ENCODE measurements at regions not wholly inside any gene's neighbourhood (a gene's known extent, or its start where the extent isn't known, plus 50 kb on each side); places are given as distances from the start of the nearest gene placed in this dataset.

DNA sequence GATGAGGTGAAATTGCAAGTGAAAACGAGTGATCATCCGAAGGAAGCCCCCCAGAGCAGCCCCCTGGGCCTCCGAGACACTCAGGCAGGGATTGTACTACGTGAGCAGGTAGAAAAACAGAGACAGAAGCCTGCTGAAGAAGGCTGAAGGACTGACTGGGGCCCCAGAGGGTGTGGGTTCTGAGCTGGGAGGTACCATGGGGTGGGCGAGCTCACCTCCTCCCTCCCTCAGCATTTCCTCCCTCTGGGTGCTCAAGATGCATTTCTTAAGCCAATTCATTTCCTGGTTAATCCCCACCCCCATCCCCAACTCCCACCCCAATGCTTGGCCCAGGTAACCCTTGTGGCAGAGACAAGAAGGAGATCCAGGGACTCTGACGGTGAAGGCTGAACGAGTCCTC, 108.7 kb downstream of the BDH1 start:
- Histone ChIP-seq H3K9me3 (ENCODE audit: low read depth, low read length) (no peaks in the 10 kb centered on the region), H3K27ac (ENCODE audit: low read depth, low read length) (no peak overlapping the region), H3K4me1 (ENCODE audit: insufficient read depth, low read length) (no peaks in the 10 kb centered on the region), H4K20me1 (ENCODE audit: insufficient read depth, low read length) (no peaks in the 10 kb centered on the region), H3K4me3 (ENCODE audit: insufficient read depth, low read length) (no peak overlapping the region), H3K36me3 (ENCODE audit: insufficient read depth, low read length) (no peaks in the 10 kb centered on the region), H3K27me3 (ENCODE audit: insufficient read depth, low read length) (peaks cover 1% of the 10 kb centered on the region), H3K4me2 (ENCODE audit: insufficient read depth, low read length) (no peak overlapping the region), H2AFZ (ENCODE audit: low read length) (no peak overlapping the region), H3K79me2 (ENCODE audit: insufficient read depth, low read length) (no peaks in the 10 kb centered on the region)
- TF ChIP-seq, protein P1, sequence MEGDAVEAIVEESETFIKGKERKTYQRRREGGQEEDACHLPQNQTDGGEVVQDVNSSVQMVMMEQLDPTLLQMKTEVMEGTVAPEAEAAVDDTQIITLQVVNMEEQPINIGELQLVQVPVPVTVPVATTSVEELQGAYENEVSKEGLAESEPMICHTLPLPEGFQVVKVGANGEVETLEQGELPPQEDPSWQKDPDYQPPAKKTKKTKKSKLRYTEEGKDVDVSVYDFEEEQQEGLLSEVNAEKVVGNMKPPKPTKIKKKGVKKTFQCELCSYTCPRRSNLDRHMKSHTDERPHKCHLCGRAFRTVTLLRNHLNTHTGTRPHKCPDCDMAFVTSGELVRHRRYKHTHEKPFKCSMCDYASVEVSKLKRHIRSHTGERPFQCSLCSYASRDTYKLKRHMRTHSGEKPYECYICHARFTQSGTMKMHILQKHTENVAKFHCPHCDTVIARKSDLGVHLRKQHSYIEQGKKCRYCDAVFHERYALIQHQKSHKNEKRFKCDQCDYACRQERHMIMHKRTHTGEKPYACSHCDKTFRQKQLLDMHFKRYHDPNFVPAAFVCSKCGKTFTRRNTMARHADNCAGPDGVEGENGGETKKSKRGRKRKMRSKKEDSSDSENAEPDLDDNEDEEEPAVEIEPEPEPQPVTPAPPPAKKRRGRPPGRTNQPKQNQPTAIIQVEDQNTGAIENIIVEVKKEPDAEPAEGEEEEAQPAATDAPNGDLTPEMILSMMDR (IDR thresholded peaks at IDR 0.05; ENCODE audit: extremely low read depth, low read depth, low read length): no peak
- no peak for DNase-seq (ENCODE audit: insufficient read length, low spot score, missing footprints)

DNA sequence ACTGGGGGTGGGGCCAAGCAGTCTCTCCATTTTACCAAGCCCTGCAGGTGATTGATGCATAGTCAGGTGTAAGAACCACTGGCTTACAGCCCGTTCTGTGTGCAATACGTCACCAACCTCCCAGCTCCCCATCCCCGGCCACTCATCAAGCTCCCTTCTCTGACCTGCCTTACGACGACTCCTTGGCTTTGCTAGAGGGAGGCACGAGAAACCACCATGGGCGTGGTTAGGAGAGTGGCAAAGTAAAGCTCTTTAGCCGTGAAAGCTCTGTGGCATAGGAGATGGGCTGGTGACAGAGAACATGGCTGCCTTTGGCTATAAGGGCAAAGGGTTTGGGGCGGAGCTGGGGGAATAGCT, 109.1 kb downstream of the BDH1 start:
- Histone ChIP-seq H3K27ac (ENCODE audit: low read depth, low read length) (no peak overlapping the region), H4K20me1 (ENCODE audit: insufficient read depth, low read length) (no peaks in the 10 kb centered on the region), H3K4me1 (ENCODE audit: insufficient read depth, low read length) (no peaks in the 10 kb centered on the region), H3K79me2 (ENCODE audit: insufficient read depth, low read length) (no peaks in the 10 kb centered on the region), H3K4me2 (ENCODE audit: insufficient read depth, low read length) (no peak overlapping the region), H3K4me3 (ENCODE audit: insufficient read depth, low read length) (no peak overlapping the region), H2AFZ (ENCODE audit: low read length) (no peak overlapping the region), H3K9me3 (ENCODE audit: low read depth, low read length) (no peaks in the 10 kb centered on the region), H3K36me3 (ENCODE audit: insufficient read depth, low read length) (no peaks in the 10 kb centered on the region), H3K27me3 (ENCODE audit: insufficient read depth, low read length) (peaks cover 5% of the 10 kb centered on the region)
- TF ChIP-seq, protein P1 (IDR thresholded peaks at IDR 0.05; ENCODE audit: extremely low read depth, low read depth, low read length): no peak
- DNase-seq (ENCODE audit: insufficient read length, low spot score, missing footprints): no peak

DNA sequence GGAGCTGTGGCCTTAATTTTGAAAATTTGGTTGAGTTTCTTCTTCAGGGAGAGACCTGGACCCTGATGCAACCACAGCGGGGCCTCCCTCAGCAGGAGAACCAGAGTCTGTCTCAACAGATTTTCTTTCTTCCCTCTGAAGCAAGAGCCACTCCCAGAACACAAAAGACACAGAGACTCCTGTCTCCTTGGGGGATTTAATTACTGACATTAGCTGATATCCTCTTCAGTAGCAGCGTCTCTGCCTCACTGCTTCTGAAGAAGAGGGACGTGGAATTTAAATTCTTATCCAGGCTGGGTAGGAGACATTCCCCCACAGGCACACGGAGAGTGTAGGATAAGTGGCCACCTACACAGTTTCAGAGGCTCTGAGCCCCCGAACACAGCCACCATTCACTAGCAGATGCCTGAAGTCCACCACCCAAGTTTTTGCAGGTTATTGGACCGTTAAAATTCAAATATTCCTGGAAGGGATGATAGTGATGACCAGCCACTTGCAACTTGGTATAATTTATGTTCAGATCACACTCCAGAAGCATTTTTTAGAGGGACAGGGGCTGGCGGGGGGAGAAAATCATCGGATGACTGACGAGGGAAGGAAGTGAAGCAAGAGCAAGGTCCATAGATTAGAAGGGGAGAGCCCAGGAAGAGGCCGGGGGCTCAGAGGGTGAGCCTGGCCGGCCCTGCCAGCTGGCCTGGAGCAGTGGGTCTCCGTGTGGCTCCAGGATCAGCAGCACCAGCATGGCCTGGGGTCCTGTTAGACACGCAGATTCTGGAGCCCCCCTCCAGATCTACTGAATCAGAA, 109.7 kb downstream of the BDH1 start:
- Histone ChIP-seq H4K20me1 (ENCODE audit: insufficient read depth, low read length) (no peaks in the 10 kb centered on the region), H3K4me1 (ENCODE audit: insufficient read depth, low read length) (no peaks in the 10 kb centered on the region), H3K4me3 (ENCODE audit: insufficient read depth, low read length) (no peak overlapping the region), H3K27me3 (ENCODE audit: insufficient read depth, low read length) (peaks cover 8% of the 10 kb centered on the region), H3K79me2 (ENCODE audit: insufficient read depth, low read length) (no peaks in the 10 kb centered on the region), H3K9me3 (ENCODE audit: low read depth, low read length) (no peaks in the 10 kb centered on the region), H3K4me2 (ENCODE audit: insufficient read depth, low read length) (no peak overlapping the region), H3K27ac (ENCODE audit: low read depth, low read length) (no peak overlapping the region), H2AFZ (ENCODE audit: low read length) (no peak overlapping the region), H3K36me3 (ENCODE audit: insufficient read depth, low read length) (no peaks in the 10 kb centered on the region)
- TF ChIP-seq, protein P1 (IDR thresholded peaks at IDR 0.05; ENCODE audit: extremely low read depth, low read depth, low read length): no peak
- DNase-seq (ENCODE audit: insufficient read length, low spot score, missing footprints): no peak

- H3K36me3 ChIP-seq (ENCODE audit: insufficient read depth, low read length): no peaks in the 10 kb centered on the region
- no peaks in the 10 kb centered on the region for H3K9me3 ChIP-seq (ENCODE audit: low read depth, low read length)
Measured at GRCh38 chr3:197444793-197445379, 110.9 kb downstream of the BDH1 start.

More at GRCh38 chr3:197444793-197445379, 110.9 kb downstream of the BDH1 start:
- DNase-seq (ENCODE audit: insufficient read length, low spot score, missing footprints): no peak
- Histone ChIP-seq H3K27me3 (ENCODE audit: insufficient read depth, low read length) (peaks cover 12% of the 10 kb centered on the region), H3K4me1 (ENCODE audit: insufficient read depth, low read length) (no peaks in the 10 kb centered on the region), H3K4me2 (ENCODE audit: insufficient read depth, low read length) (no peak overlapping the region), H3K4me3 (ENCODE audit: insufficient read depth, low read length) (no peak overlapping the region), H2AFZ (ENCODE audit: low read length) (no peak overlapping the region), H3K27ac (ENCODE audit: low read depth, low read length) (no peak overlapping the region), H3K79me2 (ENCODE audit: insufficient read depth, low read length) (no peaks in the 10 kb centered on the region), H4K20me1 (ENCODE audit: insufficient read depth, low read length) (no peaks in the 10 kb centered on the region)
- TF ChIP-seq, protein P1 (IDR thresholded peaks at IDR 0.05; ENCODE audit: extremely low read depth, low read depth, low read length): no peak

All from osteoblast (primary cell).